GM18499 (cell line): ENCODE measurements at regions not wholly inside any gene's neighbourhood (a gene's known extent, or its start where the extent isn't known, plus 50 kb on each side); places are given as distances from the start of the nearest gene placed in this dataset.

ENCODE experiments used
- ATAC-seq: cut with Tn5 transposase; IDR thresholded peaks from one replicate; pipeline ENCODE4 v1.9.1; 2021; ENCODE audit warnings: moderate number of reproducible peaks; ENCODE audit not compliant: insufficient read depth, unreplicated experiment

GRCh38 chr6:164210323-164210722 is 795.8 kb downstream of the QKI start:
- ATAC-seq, result no peak

- no peak for ATAC-seq
These were observed 793.9 kb downstream of the QKI start for GRCh38 chr6:164208371-164208770.

GRCh38 chr6:164206807-164207423 is 792.4 kb downstream of the QKI start:
- no peak for ATAC-seq

- ATAC-seq, result no peak
These were observed 785.6 kb downstream of the QKI start for GRCh38 chr6:164200071-164200470.

GRCh38 chr6:164195942-164196281 is 781.4 kb downstream of the QKI start:
- ATAC-seq, result no peak

GRCh38 chr6:164195278-164195941 is 780.9 kb downstream of the QKI start:
- ATAC-seq, result no peak

GRCh38 chr6:164188861-164189260 is 774.3 kb downstream of the QKI start:
- ATAC-seq, result no peak

- ATAC-seq, result no peak
These were observed 771.0 kb downstream of the QKI start for GRCh38 chr6:164185471-164185871.

- no peak for ATAC-seq
These were observed 769.9 kb downstream of the QKI start for GRCh38 chr6:164184410-164184809.

- ATAC-seq, result no peak
These were observed 769.1 kb downstream of the QKI start for GRCh38 chr6:164183556-164184123.

GRCh38 chr6:164178679-164179332 is 764.3 kb downstream of the QKI start:
- ATAC-seq, result no peak

GRCh38 chr6:164169355-164169754 is 754.8 kb downstream of the QKI start:
- ATAC-seq, result no peak

- ATAC-seq, result no peak
These were observed 754.1 kb downstream of the QKI start for GRCh38 chr6:164168595-164168994.

- no peak for ATAC-seq
These were observed 753.4 kb downstream of the QKI start for GRCh38 chr6:164167873-164168405.

- no peak for ATAC-seq
These were observed 752.5 kb downstream of the QKI start for GRCh38 chr6:164166996-164167395.

GRCh38 chr6:164166515-164166914 is 752.0 kb downstream of the QKI start:
- ATAC-seq, result no peak

- no peak for ATAC-seq
These were observed 750.4 kb downstream of the QKI start for GRCh38 chr6:164164876-164165275.

- no peak for ATAC-seq
These were observed 748.7 kb downstream of the QKI start for GRCh38 chr6:164163239-164163638.

- no peak for ATAC-seq
These were observed 744.5 kb downstream of the QKI start for GRCh38 chr6:164159061-164159460.

- no peak for ATAC-seq
These were observed 740.1 kb downstream of the QKI start for GRCh38 chr6:164154588-164154987.

- ATAC-seq, result no peak
These were observed 738.1 kb downstream of the QKI start for GRCh38 chr6:164152611-164153010.
